SK-N-SH (cell line): ENCODE measurements at regions not wholly inside any gene's neighbourhood (a gene's known extent, or its start where the extent isn't known, plus 50 kb on each side); places are given as distances from the start of the nearest gene placed in this dataset.

Experiments
- CTCF ChIA-PET: fragments of 300-600, 350-600 bp; formaldehyde crosslinking; extraction: SDS; loops from one replicate; lab custom pipeline; 2021; lab: Yijun Ruan, JAX
- POLR2A ChIA-PET: fragments of 350-600 bp; sonication (Branson Sonifier 250); formaldehyde crosslinking; extraction: SDS; loops from one replicate; lab custom pipeline; 2020; ENCODE audit warnings: antibody characterized with exemption, inconsistent platforms; lab: Yijun Ruan, JAX
- DNase-seq: peaks from one replicate; pipeline ENCODE4 v3.0.0; 2012
- H2AFZ ChIP-seq: fragments of 200-600 bp; sonication (generic); 2 replicates; pipeline ENCODE4 v1.8.1; 2016; ENCODE audit warnings: antibody characterized with exemption, mild to moderate bottlenecking, low read depth
- H3F3A ChIP-seq: fragments of 200-600 bp; sonication (generic); replicated peaks from 2 replicates; pipeline ENCODE3; 2016; ENCODE audit warnings: antibody characterized with exemption, mild to moderate bottlenecking; ENCODE audit not compliant: insufficient read depth
- H3K27ac ChIP-seq, 2 experiments: fragments of 200-500 bp in 1 of 2; fragments of 200-600 bp in 1 of 2; sonication (Bioruptor generic) in 1 of 2; sonication (generic), shearing (Covaris generic) in 1 of 2; 2 replicates each; pipeline versions ENCODE4 v1.5.1 to v1.6.1; 2014 to 2016; ENCODE audit warnings: low read depth in 2 of 2, inconsistent platforms in 1 of 2, low read length in 1 of 2, mild to moderate bottlenecking in 1 of 2, mixed read lengths in 1 of 2
- H3K27me3 ChIP-seq: fragments of 200-600 bp; sonication (generic), shearing (Covaris generic); 2 replicates; pipeline ENCODE4 v1.6.1; 2016; ENCODE audit warnings: mixed run types; ENCODE audit not compliant: insufficient read depth
- H3K36me3 ChIP-seq, 2 experiments: fragments of 200-500 bp in 1 of 2; fragments of 200-600 bp in 1 of 2; sonication (Bioruptor generic) in 1 of 2; sonication (generic) in 1 of 2; replicated peaks in 1 of 2; 2 replicates each; pipeline versions ENCODE3 to v1.5.1; 2014 to 2016; ENCODE audit warnings: low read length in 1 of 2, mild to moderate bottlenecking in 1 of 2; ENCODE audit not compliant: insufficient read depth in 2 of 2, control insufficient read depth in 1 of 2
- H3K4me1 ChIP-seq, 2 experiments: fragments of 200-500 bp in 1 of 2; fragments of 200-600 bp in 1 of 2; sonication (Bioruptor generic) in 1 of 2; sonication (generic), shearing (Covaris generic) in 1 of 2; 2 replicates each; pipeline versions ENCODE4 v1.5.1 to v1.6.1; 2014 to 2016; ENCODE audit warnings: low read depth in 1 of 2, low read length in 1 of 2, mixed run types in 1 of 2; ENCODE audit not compliant: insufficient read depth in 2 of 2, control insufficient read depth in 1 of 2
- H3K4me2 ChIP-seq: fragments of 200-600 bp; sonication (generic), shearing (Covaris generic); 2 replicates; pipeline ENCODE4 v1.6.1; 2017; ENCODE audit warnings: mixed run types
- H3K4me3 ChIP-seq, 2 experiments: fragments of 200-500 bp in 1 of 2; fragments of 200-600 bp in 1 of 2; sonication (Bioruptor generic) in 1 of 2; sonication (generic), shearing (Covaris generic) in 1 of 2; 2 replicates each; pipeline versions ENCODE4 v1.5.1 to v1.8.1; 2014 to 2016; ENCODE audit warnings: low read depth in 2 of 2, inconsistent platforms in 1 of 2, low read length in 1 of 2, mild to moderate bottlenecking in 1 of 2, mixed read lengths in 1 of 2, moderate library complexity in 1 of 2
- H3K79me2 ChIP-seq: fragments of 200-600 bp; sonication (generic); 2 replicates; pipeline ENCODE4 v1.8.1; 2017; ENCODE audit warnings: mild to moderate bottlenecking; ENCODE audit not compliant: insufficient read depth
- H3K9ac ChIP-seq: fragments of 200-600 bp; sonication (generic); 2 replicates; pipeline ENCODE4 v1.6.1; 2017; ENCODE audit warnings: mixed run types
- H3K9me2 ChIP-seq: fragments of 200-600 bp; sonication (generic); 2 replicates; pipeline ENCODE4 v1.6.1; 2017; ENCODE audit warnings: mixed run types
- H3K9me3 ChIP-seq: fragments of 200-600 bp; sonication (generic); 2 replicates; pipeline ENCODE4 v1.6.1; 2017; ENCODE audit warnings: mixed run types, mild to moderate bottlenecking, moderate library complexity
- H4K20me1 ChIP-seq: fragments of 200-600 bp; sonication (generic); 2 replicates; pipeline ENCODE4 v1.6.1; 2017; ENCODE audit warnings: mild to moderate bottlenecking, mixed run types; ENCODE audit not compliant: insufficient read depth
- CHD2 ChIP-seq: fragments of 150-350 bp; IDR thresholded peaks from 2 replicates; pipeline ENCODE4 v1.6.1; 2018; ENCODE audit warnings: low read length; ENCODE audit not compliant: partially characterized antibody
- IRF3 ChIP-seq: fragments of 150-350 bp; IDR thresholded peaks from 2 replicates; pipeline ENCODE4 v1.6.1; 2016; ENCODE audit warnings: mild to moderate bottlenecking, low read depth, low read length
- MEF2A ChIP-seq: IDR thresholded peaks from 2 replicates; pipeline ENCODE4 v1.4.0; 2012; ENCODE audit warnings: low read depth, borderline replicate concordance
- NRF1 ChIP-seq: IDR thresholded peaks from 2 replicates; pipeline ENCODE4 v1.6.1; 2012; ENCODE audit warnings: low read depth, mild to moderate bottlenecking, low read length
- PBX3 ChIP-seq: IDR thresholded peaks from 2 replicates; pipeline ENCODE4; 2012
- REST ChIP-seq: IDR thresholded peaks from 2 replicates; pipeline ENCODE4 v1.6.1; 2012; ENCODE audit warnings: mild to moderate bottlenecking, low read depth, low read length, moderate library complexity
- SIN3A ChIP-seq: IDR thresholded peaks from 2 replicates; pipeline ENCODE4 v1.6.1; 2012; ENCODE audit warnings: low read depth, mild to moderate bottlenecking, low read length, moderate library complexity, borderline replicate concordance
- SMC3 ChIP-seq: IDR thresholded peaks from 2 replicates; pipeline ENCODE4 v1.6.1; 2012; ENCODE audit warnings: low read depth, low read length, improper control_type of control experiment
- TEAD4 ChIP-seq: IDR thresholded peaks from 2 replicates; pipeline ENCODE4 v1.4.0; 2012; ENCODE audit warnings: mild to moderate bottlenecking, borderline replicate concordance; ENCODE audit not compliant: insufficient read depth
- WGBS: methylation state at CpG from one replicate; pipeline ENCODE4 v1.1.6; 2017; ENCODE audit warnings: low lambda C conversion rate; 5-methylcytosine and 5-hydroxymethylcytosine counted together

- no peak for TF ChIP-seq REST
- TF ChIP-seq PBX3 = no peak
These were observed 216.5 kb downstream of the SKIDA1 start (continued) for GRCh38 chr10:21308946-21309345.

GRCh38 chr10:21308018-21308417 is 217.5 kb downstream of the SKIDA1 start:
- no peak overlapping the region for H3K27ac ChIP-seq
- DNase-seq = no peak
- no peak for TF ChIP-seq PBX3
- no peak for TF ChIP-seq CHD2
- TF ChIP-seq SMC3 = no peak
- TF ChIP-seq TEAD4 = no peak
- TF ChIP-seq SIN3A = no peak
- no peak for TF ChIP-seq MEF2A
- no peak for TF ChIP-seq NRF1
- no peak for TF ChIP-seq IRF3
- 89% methylated on average over 3 of the region's 3 CpGs for WGBS
- no peak overlapping the region for H3K9ac ChIP-seq
- H3K4me1 ChIP-seq = no peaks in the 10 kb centered on the region
- no peak overlapping the region for H3K4me3 ChIP-seq
- POLR2A ChIA-PET = no interaction called here
- H2AFZ ChIP-seq = no peak overlapping the region
- no peaks in the 10 kb centered on the region for H4K20me1 ChIP-seq
- H3K36me3 ChIP-seq = no peaks in the 10 kb centered on the region
- H3K4me2 ChIP-seq = no peak overlapping the region
- H3K79me2 ChIP-seq = no peaks in the 10 kb centered on the region
- peaks cover 5% of the 10 kb centered on the region for H3F3A ChIP-seq
- H3K9me2 ChIP-seq = no peaks in the 10 kb centered on the region
- H3K27me3 ChIP-seq = no peaks in the 10 kb centered on the region
- H3K9me3 ChIP-seq = no peaks in the 10 kb centered on the region
- CTCF ChIA-PET = no interaction called here
